Transverse colon (tissue), 4 donors: ENCODE measurements at regions not wholly inside any gene's neighbourhood (a gene's known extent, or its start where the extent isn't known, plus 50 kb on each side); places are given as distances from the start of the nearest gene placed in this dataset.

Source experiments
- POLR2A ChIP-seq: fragments of 450-650 bp; IDR thresholded peaks from one replicate; pipeline ENCODE4 v1.6.1; 2016; ENCODE audit warnings: antibody characterized with exemption, mild to moderate bottlenecking, moderate library complexity
- POLR2AphosphoS5 ChIP-seq, 3 donors: sonication (generic); formaldehyde crosslinking; IDR thresholded peaks; one replicate each; pipeline ENCODE4 v1.6.1; 2016; ENCODE audit warnings: antibody characterized with exemption in 3 of 3
- TF ChIP-seq, protein P1 (sequence below), 5 experiments: fragments of 200-600 bp in 3 of 5; fragments of 450-650 bp in 2 of 5; sonication (generic) in 3 of 5; IDR thresholded peaks; 1 replicate in 2 of 5; 2 replicates in 3 of 5; pipeline ENCODE4 v1.5.1; 2016 to 2017; ENCODE audit warnings: antibody characterized with exemption in 5 of 5, inconsistent platforms in 3 of 5, mild to moderate bottlenecking in 2 of 5, moderate library complexity in 1 of 5

DNA sequence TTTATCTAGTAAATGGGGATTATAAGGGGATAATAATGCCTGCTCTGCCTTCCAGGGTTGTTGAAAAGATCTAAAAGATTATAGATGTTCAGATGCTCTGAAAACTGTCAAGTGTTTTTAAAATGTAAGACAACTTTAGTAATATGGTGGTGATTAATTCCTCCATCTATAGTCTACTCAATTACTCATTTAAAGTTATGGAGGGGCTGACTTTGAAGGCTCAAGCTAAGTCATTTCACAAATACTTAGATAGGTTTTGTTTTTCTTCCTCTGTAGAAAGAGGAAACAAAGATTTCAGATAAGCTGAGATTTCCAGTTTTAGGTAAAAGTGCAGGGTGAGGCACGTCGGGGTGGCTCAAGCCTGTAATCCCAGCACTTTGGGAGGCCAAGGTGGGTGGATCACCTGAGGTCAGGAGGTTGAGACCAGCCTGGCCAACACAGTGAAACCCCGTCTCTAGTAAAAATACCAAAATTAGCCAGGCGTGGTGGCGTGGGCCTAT is 50.5 kb upstream of the PIM1 start:
- TF ChIP-seq, protein P1, sequence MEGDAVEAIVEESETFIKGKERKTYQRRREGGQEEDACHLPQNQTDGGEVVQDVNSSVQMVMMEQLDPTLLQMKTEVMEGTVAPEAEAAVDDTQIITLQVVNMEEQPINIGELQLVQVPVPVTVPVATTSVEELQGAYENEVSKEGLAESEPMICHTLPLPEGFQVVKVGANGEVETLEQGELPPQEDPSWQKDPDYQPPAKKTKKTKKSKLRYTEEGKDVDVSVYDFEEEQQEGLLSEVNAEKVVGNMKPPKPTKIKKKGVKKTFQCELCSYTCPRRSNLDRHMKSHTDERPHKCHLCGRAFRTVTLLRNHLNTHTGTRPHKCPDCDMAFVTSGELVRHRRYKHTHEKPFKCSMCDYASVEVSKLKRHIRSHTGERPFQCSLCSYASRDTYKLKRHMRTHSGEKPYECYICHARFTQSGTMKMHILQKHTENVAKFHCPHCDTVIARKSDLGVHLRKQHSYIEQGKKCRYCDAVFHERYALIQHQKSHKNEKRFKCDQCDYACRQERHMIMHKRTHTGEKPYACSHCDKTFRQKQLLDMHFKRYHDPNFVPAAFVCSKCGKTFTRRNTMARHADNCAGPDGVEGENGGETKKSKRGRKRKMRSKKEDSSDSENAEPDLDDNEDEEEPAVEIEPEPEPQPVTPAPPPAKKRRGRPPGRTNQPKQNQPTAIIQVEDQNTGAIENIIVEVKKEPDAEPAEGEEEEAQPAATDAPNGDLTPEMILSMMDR (IDR thresholded peaks at IDR 0.05) = no peak
- TF ChIP-seq POLR2AphosphoS5 (IDR thresholded peaks at IDR 0.05) = no peak
- no peak for TF ChIP-seq POLR2A
